Activated T-cell treated with anti-CD3 and anti-CD28 coated beads, Interleukin-2, amount 50 U/mL, for 72 hours (primary cell): ENCODE measurements at regions not wholly inside any gene's neighbourhood (a gene's known extent, or its start where the extent isn't known, plus 50 kb on each side); places are given as distances from the start of the nearest gene placed in this dataset.
"Not testable (repeated sequence)": the region's sequence is repeated elsewhere in the genome, so short reads cannot be mapped to it uniquely, and the experiment has no call there.

Experiments
- ATAC-seq, 2 donors: fragments of 150-1000 bp; cut with Tn5 transposase; replicated peaks in 1 of 2; 2 replicates each; pipeline ENCODE4 v1.10.0; 2021; ENCODE audit warnings: moderate library complexity in 2 of 2, mild to moderate bottlenecking in 1 of 2
- DNase-seq, 2 donors: peaks; one replicate each; pipeline ENCODE4 v3.0.0; 2021 to 2022; ENCODE audit warnings: mixed read lengths in 1 of 2
- H3K27ac Mint-ChIP-seq: one replicate; pipeline ENCODE4 v1.8.0; 2022; ENCODE audit warnings: mild to moderate bottlenecking, moderate library complexity, mixed read lengths
- H3K27me3 Mint-ChIP-seq: one replicate; pipeline ENCODE4 v1.8.0; 2022; ENCODE audit warnings: low read depth, mixed read lengths
- H3K36me3 Mint-ChIP-seq, 2 donors: one replicate each; pipeline ENCODE4 v1.8.0; 2022; ENCODE audit warnings: mixed read lengths in 2 of 2, mild to moderate bottlenecking in 1 of 2; ENCODE audit not compliant: insufficient read depth in 2 of 2
- H3K4me1 Mint-ChIP-seq: one replicate; pipeline ENCODE4 v1.8.0; 2022; ENCODE audit warnings: low read depth, mixed read lengths
- H3K4me3 Mint-ChIP-seq, 2 donors: one replicate each; pipeline ENCODE4 v1.8.0; 2022; ENCODE audit warnings: mild to moderate bottlenecking in 2 of 2, mixed read lengths in 2 of 2, moderate library complexity in 2 of 2
- H3K9me3 Mint-ChIP-seq, 2 donors: one replicate each; pipeline ENCODE4 v1.8.0; 2022; ENCODE audit warnings: mixed read lengths in 2 of 2

DNA sequence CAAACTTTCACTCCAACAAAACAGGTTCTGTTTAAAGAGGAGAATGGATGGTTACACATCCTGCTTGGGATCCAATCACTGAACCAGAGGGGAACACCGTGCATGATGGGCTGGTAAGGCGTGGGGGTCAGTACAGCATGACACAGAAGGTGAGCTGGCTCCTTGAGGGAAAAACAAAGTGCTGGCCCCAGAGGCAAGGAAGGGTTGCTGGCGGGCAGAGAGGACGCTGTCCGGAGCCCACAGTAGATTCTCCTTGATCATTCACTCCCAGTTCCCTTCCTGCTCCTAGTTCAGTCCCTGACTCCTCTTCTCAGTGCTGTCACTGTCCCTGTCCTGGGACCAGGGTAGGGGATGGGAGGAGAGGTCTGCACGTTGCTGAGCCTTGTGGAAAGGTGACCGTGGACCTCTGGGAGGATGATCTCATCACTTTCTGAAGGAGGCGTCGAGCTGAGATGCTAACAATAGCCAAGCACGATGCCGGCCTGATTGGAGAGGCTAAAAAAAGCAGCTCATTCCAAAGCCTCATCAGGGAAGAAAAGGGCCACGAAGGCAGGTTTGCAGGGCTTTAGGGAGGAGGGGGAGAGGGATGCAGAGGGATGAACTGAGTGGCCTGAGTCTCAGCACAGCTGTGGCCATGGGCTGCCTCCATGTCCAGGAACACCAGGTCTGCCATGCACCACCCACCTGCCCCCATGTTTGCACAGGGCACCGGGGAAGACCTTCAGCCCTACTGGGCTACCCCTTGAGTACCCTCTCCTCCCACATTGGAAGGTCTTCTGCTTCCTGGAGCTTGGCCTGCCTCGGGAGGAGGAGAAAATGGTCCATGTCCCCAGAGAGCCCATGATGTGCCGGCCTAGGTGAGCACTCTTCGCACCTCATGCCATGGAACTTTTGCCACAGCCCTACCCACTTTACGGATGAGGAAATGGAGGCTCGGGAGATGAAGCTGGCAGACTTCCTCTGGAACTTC, 72.7 kb upstream of the RTL6 start:
- Mint-ChIP-seq H3K4me1 (no peaks in the 10 kb centered on the region), H3K27me3 (peaks cover 9% of the 10 kb centered on the region), H3K4me3 (no peak overlapping the region), H3K27ac (no peak overlapping the region), H3K9me3 (no peaks in the 10 kb centered on the region), H3K36me3 (peaks cover 0 to 2% of the 10 kb centered on the region in 2 donors)
- ATAC-seq (no peak), DNase-seq (no peak)

DNA sequence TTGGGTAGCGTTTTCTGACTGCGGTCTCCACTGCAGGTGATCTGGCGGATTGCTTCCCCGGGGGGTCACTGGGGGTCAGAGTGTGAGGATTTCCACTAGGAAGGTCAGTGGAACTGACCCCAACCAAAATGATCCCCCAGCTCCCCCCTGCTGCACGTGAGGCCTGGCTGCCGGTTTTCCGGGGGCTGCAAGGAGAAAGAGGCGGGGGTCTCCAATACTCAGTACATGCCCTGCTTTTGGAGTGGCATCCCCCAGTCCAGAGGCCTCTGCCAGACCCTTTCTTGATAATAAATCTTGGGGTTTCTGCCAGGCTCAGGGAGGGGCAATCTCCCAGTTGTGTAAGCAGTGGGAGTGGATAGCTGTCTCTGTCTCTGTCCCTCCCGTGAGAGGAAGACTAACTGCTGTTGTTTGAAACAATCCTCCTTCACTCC, 71.5 kb upstream of the RTL6 start:
- no peaks in the 10 kb centered on the region for H3K4me1 Mint-ChIP-seq
- no peak for DNase-seq
- no peak for ATAC-seq
- H3K27ac Mint-ChIP-seq, result no peak overlapping the region
- H3K36me3 Mint-ChIP-seq, result peaks cover 0 to 3% of the 10 kb centered on the region in 2 donors
- no peaks in the 10 kb centered on the region for H3K27me3 Mint-ChIP-seq
- H3K9me3 Mint-ChIP-seq, result no peaks in the 10 kb centered on the region
- H3K4me3 Mint-ChIP-seq, result no peak overlapping the region

DNA sequence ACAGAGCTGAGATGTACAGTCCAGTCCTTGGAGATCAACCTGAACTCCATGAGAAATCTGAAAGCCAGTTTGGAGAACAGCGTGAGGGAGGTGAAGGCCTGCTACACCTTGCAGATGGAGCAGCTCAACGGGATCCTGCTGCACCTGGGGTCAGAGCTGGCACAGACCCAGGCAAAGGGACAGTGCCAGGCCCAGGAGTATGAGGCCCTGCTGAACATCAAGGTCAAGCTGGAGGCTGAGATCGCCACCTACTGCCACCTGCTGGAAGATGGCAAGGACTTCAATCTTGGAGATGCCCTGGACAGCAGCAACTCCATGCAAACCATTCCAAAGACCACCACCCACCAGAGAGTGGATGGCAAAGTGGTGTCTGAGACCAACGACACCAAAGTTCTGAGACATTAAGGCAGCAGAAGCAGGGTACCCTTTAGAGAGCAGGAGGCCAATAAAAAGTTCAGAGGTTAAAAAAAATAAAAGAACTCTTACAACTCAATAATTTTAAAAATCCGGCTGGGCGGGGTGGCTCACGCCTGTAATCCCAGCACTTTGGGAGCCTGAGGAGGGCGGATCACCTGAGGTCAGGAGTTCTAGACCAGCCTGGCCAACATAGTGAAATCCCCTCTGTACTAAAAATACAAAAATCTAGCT, 69.9 kb upstream of the RTL6 start:
- Mint-ChIP-seq H3K27me3 (no peaks in the 10 kb centered on the region), H3K4me3 (no peak overlapping the region), H3K4me1 (no peaks in the 10 kb centered on the region), H3K9me3 (no peaks in the 10 kb centered on the region), H3K27ac (no peak overlapping the region), H3K36me3 (peaks cover 0 to 3% of the 10 kb centered on the region in 2 donors)
- ATAC-seq (no peak), DNase-seq (peak; percentile 59 to 63)

DNA sequence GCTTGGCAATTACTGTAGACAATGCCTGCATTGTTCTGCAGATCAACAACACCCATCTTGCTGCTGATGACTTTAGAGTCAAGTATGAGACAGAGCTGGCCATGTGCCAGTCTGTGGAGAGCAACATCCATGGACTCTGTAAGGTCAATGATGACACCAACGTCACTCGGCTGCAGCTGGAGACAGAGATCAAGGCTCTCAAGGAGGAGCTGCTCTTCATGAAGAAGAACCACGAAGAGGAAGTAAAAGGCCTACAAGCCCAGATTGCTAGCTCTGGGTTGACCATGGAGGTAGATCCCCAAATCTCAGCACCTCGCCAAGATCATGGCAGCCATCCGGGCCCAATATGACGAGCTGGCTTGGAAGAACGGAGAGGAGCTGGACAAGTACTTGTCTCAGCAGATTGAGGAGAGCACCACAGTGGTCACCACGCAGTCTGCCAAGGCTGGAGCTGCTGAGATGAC, 69.4 kb upstream of the RTL6 start:
- not testable (repeated sequence) for H3K4me3 Mint-ChIP-seq, ATAC-seq, DNase-seq, H3K27me3 Mint-ChIP-seq, H3K36me3 Mint-ChIP-seq, H3K4me1 Mint-ChIP-seq, H3K27ac Mint-ChIP-seq, H3K9me3 Mint-ChIP-seq

DNA sequence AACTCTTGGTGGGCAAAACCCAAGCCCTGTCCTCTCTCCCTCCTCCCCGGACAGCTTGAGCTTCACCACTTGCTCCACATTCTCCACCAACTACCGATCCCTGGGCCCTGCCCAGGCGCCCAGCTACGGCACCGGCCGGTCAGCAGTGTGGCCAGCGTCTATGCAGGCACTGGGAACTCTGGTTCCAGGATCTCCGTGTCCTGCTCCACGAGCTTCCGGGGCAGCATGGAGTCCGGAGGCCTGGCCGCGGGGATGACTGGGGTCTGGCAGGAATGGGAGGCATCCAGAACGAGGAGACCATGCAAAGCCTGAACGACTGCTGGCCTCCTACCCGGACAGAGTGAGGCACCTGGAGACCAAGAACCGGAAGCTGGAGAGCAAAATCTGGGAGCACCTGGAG, 68.9 kb upstream of the RTL6 start:
- H3K9me3 Mint-ChIP-seq, result no peaks in the 10 kb centered on the region
- no peak for DNase-seq

DNA sequence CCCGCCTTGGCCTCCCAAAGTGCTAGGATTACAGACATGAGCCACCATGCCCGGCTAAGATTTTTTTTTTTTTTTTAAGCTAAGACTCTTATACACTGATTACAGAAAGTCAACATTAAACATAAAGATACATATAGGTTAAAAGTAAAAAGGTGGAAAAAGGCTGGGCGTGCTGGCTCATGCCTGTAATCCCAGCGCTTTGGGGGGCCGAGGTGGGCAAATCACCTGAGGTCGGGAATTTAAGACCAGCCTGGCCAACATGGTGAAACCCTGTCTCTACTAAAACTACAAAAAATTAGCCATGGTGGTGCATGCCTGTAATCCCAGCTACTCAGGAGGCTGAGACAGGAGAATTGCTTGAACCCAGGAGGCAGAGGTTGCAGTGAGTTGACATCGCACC, 64.6 kb upstream of the RTL6 start:
- not testable (repeated sequence) for H3K4me1 Mint-ChIP-seq, H3K9me3 Mint-ChIP-seq, ATAC-seq, H3K36me3 Mint-ChIP-seq, DNase-seq, H3K27ac Mint-ChIP-seq, H3K4me3 Mint-ChIP-seq
- peaks cover 15% of the 10 kb centered on the region for H3K27me3 Mint-ChIP-seq

More for the DNA sequence above, 68.9 kb upstream of the RTL6 start:
- Mint-ChIP-seq H3K27ac (no peak overlapping the region), H3K4me1 (no peaks in the 10 kb centered on the region), H3K36me3 (peaks cover 0 to 3% of the 10 kb centered on the region in 2 donors), H3K27me3 (no peaks in the 10 kb centered on the region), H3K4me3 (no peak overlapping the region)
- ATAC-seq, result no peak

DNA sequence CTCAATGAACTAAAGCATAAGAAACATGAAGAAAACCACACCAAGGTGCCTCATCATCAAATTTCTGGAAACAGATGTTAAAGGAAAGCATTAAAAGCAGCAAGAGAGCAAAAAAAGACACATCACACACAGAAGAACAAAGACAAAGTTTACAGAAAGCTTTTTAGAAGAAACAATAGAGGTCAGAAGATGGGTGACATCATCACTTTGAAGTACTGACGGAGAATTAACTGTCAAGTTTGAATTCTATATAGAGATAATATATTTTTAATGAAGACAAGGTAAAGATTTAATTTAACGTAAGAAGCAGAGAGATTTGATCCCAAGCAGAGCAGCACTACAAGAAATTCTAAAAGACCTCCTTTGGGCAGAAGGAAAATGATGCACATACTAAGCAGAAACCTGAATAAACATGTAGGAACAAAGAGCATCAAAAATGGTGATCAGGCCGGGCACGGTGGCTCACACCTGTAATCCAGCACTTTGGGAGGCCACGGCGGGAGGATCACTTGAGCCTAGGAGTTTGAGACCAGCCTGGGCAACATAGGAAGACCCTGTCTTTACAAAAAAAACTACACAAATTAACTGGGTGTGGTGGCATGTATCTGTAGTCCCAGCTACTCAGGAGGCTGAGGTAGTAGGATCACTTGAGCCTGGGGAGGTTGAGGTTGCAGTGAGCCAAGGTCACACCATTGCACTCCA, 63.3 kb upstream of the RTL6 start:
- Mint-ChIP-seq H3K36me3 (peaks cover 0 to 3% of the 10 kb centered on the region in 2 donors), H3K4me1 (no peaks in the 10 kb centered on the region)

DNA sequence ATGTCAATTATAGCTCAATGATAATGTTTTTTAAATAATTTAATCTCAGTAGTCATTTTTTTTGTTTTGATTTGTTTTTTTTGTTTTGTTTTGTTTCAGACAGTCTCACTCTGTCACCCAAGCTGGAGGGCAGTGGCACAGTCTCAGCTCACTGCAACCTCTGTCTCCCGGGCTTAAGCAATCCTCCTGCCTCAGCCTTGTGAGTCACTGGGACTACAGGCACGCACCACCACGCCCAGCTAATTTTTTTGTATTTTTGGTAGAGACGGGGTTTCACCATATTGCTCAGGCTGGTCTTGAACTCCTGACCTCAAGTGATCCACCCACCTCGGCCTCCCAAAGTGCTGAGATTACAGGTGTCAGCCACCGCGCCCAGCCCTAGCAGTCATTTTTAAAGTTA, 60.6 kb upstream of the RTL6 start:
- H3K27me3 Mint-ChIP-seq, result peaks cover 25% of the 10 kb centered on the region

More for the DNA sequence above, 63.3 kb upstream of the RTL6 start:
- no peaks in the 10 kb centered on the region for H3K9me3 Mint-ChIP-seq
- no peak overlapping the region for H3K27ac Mint-ChIP-seq
- peaks cover 25% of the 10 kb centered on the region for H3K27me3 Mint-ChIP-seq
- DNase-seq, result no peak
- no peak overlapping the region for H3K4me3 Mint-ChIP-seq
- no peak for ATAC-seq

DNA sequence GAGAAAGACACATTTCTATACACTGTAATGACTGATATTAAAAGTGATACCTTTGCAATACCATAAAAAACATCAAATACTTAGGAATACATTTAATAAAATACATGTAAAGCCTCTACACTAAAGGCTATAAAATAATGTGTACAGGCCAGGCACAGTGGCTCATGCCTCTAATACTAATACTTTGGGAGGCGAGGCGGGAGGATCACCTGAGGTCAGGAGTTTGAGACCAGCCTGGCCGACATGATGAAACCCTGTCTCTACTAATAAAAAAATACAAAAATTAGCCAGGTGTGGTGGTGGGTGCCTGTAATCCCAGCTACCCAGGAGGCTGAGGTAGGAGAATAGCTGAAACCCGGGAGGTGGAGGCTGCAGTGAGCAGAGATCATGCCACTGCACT, 59.8 kb upstream of the RTL6 start:
- not testable (repeated sequence) for H3K27ac Mint-ChIP-seq, H3K4me3 Mint-ChIP-seq, H3K9me3 Mint-ChIP-seq, H3K36me3 Mint-ChIP-seq, ATAC-seq, DNase-seq, H3K4me1 Mint-ChIP-seq
- H3K27me3 Mint-ChIP-seq, result peaks cover 25% of the 10 kb centered on the region

More for the DNA sequence above, 60.6 kb upstream of the RTL6 start:
- H3K36me3 Mint-ChIP-seq, H3K4me3 Mint-ChIP-seq, H3K27ac Mint-ChIP-seq, H3K4me1 Mint-ChIP-seq, ATAC-seq, DNase-seq, H3K9me3 Mint-ChIP-seq: not testable (repeated sequence)

DNA sequence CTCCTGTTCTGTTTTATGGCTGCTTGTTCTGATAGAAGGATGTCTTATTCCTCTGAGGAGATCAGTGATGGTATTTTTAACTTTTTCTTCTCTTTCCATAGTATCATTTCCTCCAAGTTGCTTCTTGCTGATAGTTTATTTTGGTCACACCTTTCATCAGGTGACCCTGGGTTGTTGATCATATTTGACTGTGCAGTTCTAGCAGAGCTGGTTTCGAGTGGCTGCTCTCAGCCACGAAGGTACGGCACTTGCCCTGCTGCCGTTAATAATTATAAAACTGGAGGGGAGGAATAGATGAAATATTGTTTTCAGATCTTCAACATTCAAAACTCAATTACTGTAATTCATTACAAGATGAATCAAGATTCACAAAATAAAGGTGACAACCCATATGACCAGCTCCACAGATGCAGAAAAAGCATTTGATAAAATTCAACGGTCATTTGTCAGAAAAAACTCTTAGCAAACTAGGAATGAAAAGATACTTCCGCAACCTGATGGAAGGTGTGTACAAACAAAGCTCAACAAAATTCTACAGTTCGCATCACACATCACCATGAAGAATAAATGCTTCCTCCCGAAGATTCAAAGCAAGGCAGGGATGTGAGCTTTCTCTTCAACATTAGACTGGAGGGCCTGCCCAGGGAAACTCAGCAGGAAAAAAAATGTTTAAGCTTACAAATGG, 59.2 kb upstream of the RTL6 start:
- ATAC-seq, result no peak
- Mint-ChIP-seq H3K4me1 (no peaks in the 10 kb centered on the region), H3K27ac (no peak overlapping the region), H3K4me3 (no peak overlapping the region), H3K9me3 (no peaks in the 10 kb centered on the region), H3K36me3 (no peaks in the 10 kb centered on the region), H3K27me3 (peaks cover 25% of the 10 kb centered on the region)
- no peak for DNase-seq

DNA sequence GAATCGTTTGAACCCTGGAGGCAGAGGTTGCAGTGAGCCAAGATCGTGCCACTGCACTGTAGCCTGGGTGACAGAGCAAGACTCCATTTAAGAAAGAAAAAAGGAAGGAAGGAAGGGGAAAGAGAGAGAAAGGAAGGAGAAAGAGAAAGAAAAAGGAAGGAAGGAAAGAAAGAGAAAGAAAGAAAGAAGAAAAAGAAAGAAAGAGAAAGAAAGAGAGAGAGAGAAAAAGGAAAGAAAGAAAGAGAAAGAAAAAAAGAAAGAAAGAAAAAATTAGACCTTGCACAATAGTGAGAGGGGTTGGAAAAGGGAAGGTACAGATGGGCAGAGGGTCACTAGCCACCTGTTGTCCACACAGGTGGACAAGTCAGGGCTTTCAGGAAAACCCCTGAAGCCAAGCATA, 57.6 kb upstream of the RTL6 start:
- H3K27ac Mint-ChIP-seq, result no peak overlapping the region
- DNase-seq (no peak), ATAC-seq (no peak)
- peaks cover 18% of the 10 kb centered on the region for H3K27me3 Mint-ChIP-seq
- H3K4me1 Mint-ChIP-seq, result peaks cover 15% of the 10 kb centered on the region
- H3K36me3 Mint-ChIP-seq, result no peaks in the 10 kb centered on the region
- H3K4me3 Mint-ChIP-seq, result no peak overlapping the region
- H3K9me3 Mint-ChIP-seq, result no peaks in the 10 kb centered on the region

DNA sequence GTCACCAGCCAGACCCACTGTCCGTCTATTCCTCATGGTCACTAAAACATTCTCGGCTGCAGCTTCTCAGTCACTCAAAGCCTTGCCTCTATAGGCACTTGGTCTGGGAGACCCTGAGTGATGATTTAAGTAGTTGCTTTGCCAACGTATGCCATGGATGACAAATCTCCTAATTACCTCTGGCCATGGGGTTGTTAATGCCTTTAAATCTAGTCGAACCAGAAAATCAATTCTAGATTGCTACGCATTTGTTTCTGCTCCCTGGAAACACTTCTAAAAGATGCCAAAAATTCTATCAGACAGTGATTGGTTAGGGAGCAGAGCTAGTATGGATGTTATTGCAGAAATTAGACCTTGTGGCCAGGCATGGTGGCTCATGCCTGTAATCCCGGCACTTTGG, 57.0 kb upstream of the RTL6 start:
- Mint-ChIP-seq H3K27me3 (peaks cover 15% of the 10 kb centered on the region), H3K9me3 (no peaks in the 10 kb centered on the region), H3K36me3 (no peaks in the 10 kb centered on the region), H3K4me3 (no peak overlapping the region), H3K27ac (no peak overlapping the region), H3K4me1 (peaks cover 18% of the 10 kb centered on the region)
- ATAC-seq (no peak), DNase-seq (no peak)
